Osteocyte (in vitro differentiated cells): ENCODE measurements at regions not wholly inside any gene's neighbourhood (a gene's known extent, or its start where the extent isn't known, plus 50 kb on each side); places are given as distances from the start of the nearest gene placed in this dataset.

Experiments
- DNase-seq: peaks from one replicate; pipeline ENCODE4 v3.0.0; 2021; ENCODE audit warnings: mixed read lengths; ENCODE audit not compliant: unreplicated experiment; ENCODE audit errors: extremely low spot score
- H3K27ac Mint-ChIP-seq: one replicate; pipeline ENCODE4 v1.8.0; 2021; ENCODE audit warnings: mild to moderate bottlenecking, mixed read lengths; ENCODE audit not compliant: unreplicated experiment
- H3K27me3 Mint-ChIP-seq: one replicate; pipeline ENCODE4 v1.8.0; 2021; ENCODE audit warnings: mixed read lengths; ENCODE audit not compliant: unreplicated experiment
- H3K36me3 Mint-ChIP-seq: one replicate; pipeline ENCODE4 v1.8.0; 2021; ENCODE audit warnings: mixed read lengths; ENCODE audit not compliant: unreplicated experiment
- H3K4me1 Mint-ChIP-seq: one replicate; pipeline ENCODE4 v1.8.0; 2021; ENCODE audit warnings: mixed read lengths; ENCODE audit not compliant: unreplicated experiment
- H3K4me3 Mint-ChIP-seq: one replicate; pipeline ENCODE4 v1.8.0; 2021; ENCODE audit warnings: mild to moderate bottlenecking, moderate library complexity, mixed read lengths; ENCODE audit not compliant: unreplicated experiment
- H3K9me3 Mint-ChIP-seq: one replicate; pipeline ENCODE4 v1.8.0; 2021; ENCODE audit warnings: mixed read lengths; ENCODE audit not compliant: unreplicated experiment
- CTCF ChIP-seq: fragments of 200-600 bp; sonication (generic); IDR thresholded peaks from 2 replicates; pipeline ENCODE4 v1.5.0; 2021; ENCODE audit warnings: antibody characterized with exemption, mild to moderate bottlenecking, moderate library complexity

- Mint-ChIP-seq H3K4me1 (peaks cover 41% of the 10 kb centered on the region), H3K36me3 (no peaks in the 10 kb centered on the region), H3K9me3 (peaks cover 4% of the 10 kb centered on the region), H3K27me3 (no peaks in the 10 kb centered on the region), H3K27ac (peak overlapping the region; percentile 43), H3K4me3 (no peak overlapping the region)
- DNase-seq: no peak
- no peak for TF ChIP-seq CTCF
Observed at GRCh38 chr12:92469837-92470236, 233.0 kb upstream of the PLEKHG7 start.

GRCh38 chr12:92468358-92469020 is 234.3 kb upstream of the PLEKHG7 start:
- no peak overlapping the region for H3K4me3 Mint-ChIP-seq
- H3K27ac Mint-ChIP-seq: no peak overlapping the region
- TF ChIP-seq CTCF: no peak
- peaks cover 32% of the 10 kb centered on the region for H3K4me1 Mint-ChIP-seq
- no peaks in the 10 kb centered on the region for H3K27me3 Mint-ChIP-seq
- no peak for DNase-seq
- H3K9me3 Mint-ChIP-seq: peaks cover 4% of the 10 kb centered on the region
- H3K36me3 Mint-ChIP-seq: no peaks in the 10 kb centered on the region

- no peak for DNase-seq
- Mint-ChIP-seq H3K4me3 (no peak overlapping the region), H3K9me3 (peaks cover 4% of the 10 kb centered on the region), H3K36me3 (no peaks in the 10 kb centered on the region), H3K4me1 (peaks cover 26% of the 10 kb centered on the region), H3K27ac (no peak overlapping the region), H3K27me3 (no peaks in the 10 kb centered on the region)
- TF ChIP-seq CTCF: no peak
Observed at GRCh38 chr12:92467886-92468285, 234.9 kb upstream of the PLEKHG7 start.

- Mint-ChIP-seq H3K4me1 (peaks cover 18% of the 10 kb centered on the region), H3K4me3 (no peak overlapping the region), H3K27me3 (no peaks in the 10 kb centered on the region), H3K36me3 (no peaks in the 10 kb centered on the region), H3K9me3 (peaks cover 4% of the 10 kb centered on the region), H3K27ac (no peak overlapping the region)
- no peak for DNase-seq
- TF ChIP-seq CTCF: no peak
Observed at GRCh38 chr12:92466391-92467305, 236.1 kb upstream of the PLEKHG7 start.

GRCh38 chr12:92465786-92466295 is 236.9 kb upstream of the PLEKHG7 start:
- H3K4me1 Mint-ChIP-seq: peaks cover 15% of the 10 kb centered on the region
- DNase-seq: no peak
- H3K4me3 Mint-ChIP-seq: no peak overlapping the region
- H3K36me3 Mint-ChIP-seq: no peaks in the 10 kb centered on the region
- peaks cover 4% of the 10 kb centered on the region for H3K9me3 Mint-ChIP-seq
- H3K27ac Mint-ChIP-seq: no peak overlapping the region
- TF ChIP-seq CTCF: no peak
- H3K27me3 Mint-ChIP-seq: no peaks in the 10 kb centered on the region
